HepG2 (cell line): ENCODE measurements at regions not wholly inside any gene's neighbourhood (a gene's known extent, or its start where the extent isn't known, plus 50 kb on each side); places are given as distances from the start of the nearest gene placed in this dataset.

Experiments used
- BORCS8-MEF2B ChIP-seq: sonication (generic); formaldehyde crosslinking; IDR thresholded peaks from 2 replicates; pipeline ENCODE4 v1.8.0; 2022; ENCODE audit warnings: mild to moderate bottlenecking, missing genetic modification reagents
- CREB1 ChIP-seq, 2 experiments: fragments of 450-650 bp in 1 of 2; IDR thresholded peaks; 2 replicates each; pipeline ENCODE4 v1.6.1; 2016 to 2017; ENCODE audit warnings: control low read depth in 1 of 2, mild to moderate bottlenecking in 1 of 2, missing compliant biosample characterization in 1 of 2, missing genetic modification characterization in 1 of 2
- FOXA3 ChIP-seq: IDR thresholded peaks from 2 replicates; pipeline ENCODE4 v1.6.1; 2016; ENCODE audit warnings: missing genetic modification reagents, missing compliant biosample characterization
- FOXO1 ChIP-seq: sonication (generic); formaldehyde crosslinking; IDR thresholded peaks from 2 replicates; pipeline ENCODE4 v1.4.0; 2020; ENCODE audit warnings: missing genetic modification reagents
- KDM6A ChIP-seq: IDR thresholded peaks from 2 replicates; pipeline ENCODE4 v1.6.1; 2016; ENCODE audit warnings: low read depth
- MXD4 ChIP-seq: IDR thresholded peaks from 2 replicates; pipeline ENCODE4 v1.6.1; 2016; ENCODE audit warnings: mild to moderate bottlenecking, missing biosample characterization, missing genetic modification reagents
- MZF1 ChIP-seq: sonication (generic); formaldehyde crosslinking; IDR thresholded peaks from 2 replicates; pipeline ENCODE4 v1.8.1; 2023; ENCODE audit warnings: mild to moderate bottlenecking, missing genetic modification reagents, borderline replicate concordance
- NBN ChIP-seq: fragments of 450-650 bp; conservative IDR thresholded peaks from 2 replicates; pipeline ENCODE4 v1.6.1; 2017
- NR2F6 ChIP-seq, 2 experiments: IDR thresholded peaks; 2 replicates each; pipeline ENCODE4 v1.6.1; 2016; ENCODE audit warnings: antibody characterized with exemption in 1 of 2, mild to moderate bottlenecking in 1 of 2
- PRMT3 ChIP-seq: sonication (generic); formaldehyde crosslinking; IDR thresholded peaks from 2 replicates; pipeline ENCODE4 v1.8.1; 2022; ENCODE audit warnings: low read depth, mild to moderate bottlenecking, moderate library complexity, missing genetic modification reagents, borderline replicate concordance
- RELA ChIP-seq: sonication (generic); formaldehyde crosslinking; IDR thresholded peaks from 2 replicates; pipeline ENCODE4 v1.4.0; 2020; ENCODE audit warnings: missing genetic modification reagents
- SCMH1 ChIP-seq: sonication (generic); formaldehyde crosslinking; IDR thresholded peaks from 2 replicates; pipeline ENCODE4 v1.9.0; 2021; ENCODE audit warnings: missing genetic modification reagents, mild to moderate bottlenecking, borderline replicate concordance
- SYNCRIP ChIP-seq: fragments of 200-400 bp; formaldehyde crosslinking; IDR thresholded peaks from 2 replicates; pipeline ENCODE4 v1.6.1; 2018; ENCODE audit warnings: mild to moderate bottlenecking, low read depth, low read length; ENCODE audit not compliant: insufficient read depth
- THYN1 ChIP-seq: sonication (generic); formaldehyde crosslinking; IDR thresholded peaks from 2 replicates; pipeline ENCODE4 v1.8.1; 2023; ENCODE audit warnings: low read depth, mild to moderate bottlenecking, moderate library complexity, missing genetic modification reagents, borderline replicate concordance
- ZNF17 ChIP-seq: sonication (generic); formaldehyde crosslinking; IDR thresholded peaks from 2 replicates; pipeline ENCODE4 v1.5.0; 2020; ENCODE audit warnings: mild to moderate bottlenecking, missing genetic modification reagents
- ZNF207 ChIP-seq: fragments of 450-650 bp; IDR thresholded peaks from 2 replicates; pipeline ENCODE4 v1.6.1; 2016; ENCODE audit warnings: antibody characterized with exemption, borderline replicate concordance
- ZNF24 ChIP-seq: fragments of 450-650 bp; IDR thresholded peaks from 2 replicates; pipeline ENCODE4 v1.6.1; 2017; ENCODE audit warnings: antibody characterized with exemption, mild to moderate bottlenecking
- ZNF790 ChIP-seq: sonication (generic); formaldehyde crosslinking; IDR thresholded peaks from 2 replicates; pipeline ENCODE4 v1.8.0; 2022; ENCODE audit warnings: missing genetic modification reagents, mild to moderate bottlenecking, borderline replicate concordance
- ZNF841 ChIP-seq: sonication (generic); formaldehyde crosslinking; IDR thresholded peaks from 2 replicates; pipeline ENCODE4 v1.8.1; 2023; ENCODE audit warnings: missing genetic modification reagents, borderline replicate concordance
- TF ChIP-seq, protein P1 (sequence below): IDR thresholded peaks from 2 replicates; pipeline ENCODE4 v1.6.1; 2016; ENCODE audit warnings: missing biosample characterization, missing genetic modification reagents, low read depth
- TF ChIP-seq, protein P2 (sequence below): sonication (generic); formaldehyde crosslinking; IDR thresholded peaks from 2 replicates; pipeline ENCODE4 v1.8.0; 2022; ENCODE audit warnings: missing genetic modification reagents, mild to moderate bottlenecking, inconsistent platforms, borderline replicate concordance
- TF ChIP-seq, protein P3 (sequence below): IDR thresholded peaks from 2 replicates; pipeline ENCODE4 v1.6.1; 2016; ENCODE audit warnings: mild to moderate bottlenecking, missing biosample characterization, missing genetic modification reagents
- TF ChIP-seq, protein P4 (sequence below): sonication (generic); formaldehyde crosslinking; IDR thresholded peaks from 2 replicates; pipeline ENCODE4 v1.8.0; 2022; ENCODE audit warnings: mild to moderate bottlenecking, missing genetic modification reagents, borderline replicate concordance
- TF ChIP-seq, protein P5 (sequence below): sonication (generic); formaldehyde crosslinking; IDR thresholded peaks from 2 replicates; pipeline ENCODE4 v1.4.0; 2020; ENCODE audit warnings: missing genetic modification reagents

DNA sequence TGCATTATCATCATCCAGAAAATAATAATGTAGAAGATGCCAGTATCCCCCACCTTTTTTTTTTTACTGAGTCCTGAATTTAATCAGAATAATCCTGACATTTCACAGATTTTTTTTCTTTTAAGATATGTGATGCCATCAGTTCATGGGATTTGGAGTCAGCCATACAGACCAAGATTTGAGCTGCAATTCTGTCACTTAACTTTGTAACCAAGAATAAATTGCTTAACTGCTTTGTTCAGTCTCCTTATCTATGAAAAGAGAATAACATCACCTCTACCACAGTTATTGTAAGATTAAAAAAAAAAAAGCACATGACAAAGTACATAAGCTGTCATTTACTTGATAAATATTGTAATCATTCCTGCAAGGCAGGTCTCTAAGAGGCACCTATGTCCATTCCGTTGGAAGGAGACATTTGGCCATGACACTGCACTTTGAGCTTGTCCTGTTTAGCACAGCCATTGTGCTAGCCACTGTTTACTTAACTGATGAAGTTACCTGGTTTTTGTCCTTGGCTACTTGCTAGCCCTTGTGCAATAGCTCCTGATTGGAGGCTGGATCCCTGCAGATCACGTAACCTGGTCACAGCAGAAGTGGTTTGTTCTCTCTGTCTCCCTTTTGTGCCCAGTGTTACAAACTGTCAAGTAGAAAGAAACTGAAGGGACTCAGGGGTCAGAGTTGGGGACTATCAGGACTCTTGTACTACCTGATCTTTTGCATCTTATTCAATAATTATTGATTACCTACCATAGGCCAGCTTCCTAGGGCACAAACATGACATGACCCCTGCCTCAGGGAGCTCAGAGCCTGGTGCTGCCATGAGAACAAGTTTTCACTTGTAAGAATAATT, 306.0 kb downstream of the WDR72 start (continued):
- no peak for TF ChIP-seq THYN1 (CRISPR knock-in tag)
- TF ChIP-seq ZNF841 (CRISPR knock-in tag) = no peak
- TF ChIP-seq ZNF207 = no peak
- peak; percentile 97 for TF ChIP-seq KDM6A (CRISPR knock-in tag)
- TF ChIP-seq, protein P1, sequence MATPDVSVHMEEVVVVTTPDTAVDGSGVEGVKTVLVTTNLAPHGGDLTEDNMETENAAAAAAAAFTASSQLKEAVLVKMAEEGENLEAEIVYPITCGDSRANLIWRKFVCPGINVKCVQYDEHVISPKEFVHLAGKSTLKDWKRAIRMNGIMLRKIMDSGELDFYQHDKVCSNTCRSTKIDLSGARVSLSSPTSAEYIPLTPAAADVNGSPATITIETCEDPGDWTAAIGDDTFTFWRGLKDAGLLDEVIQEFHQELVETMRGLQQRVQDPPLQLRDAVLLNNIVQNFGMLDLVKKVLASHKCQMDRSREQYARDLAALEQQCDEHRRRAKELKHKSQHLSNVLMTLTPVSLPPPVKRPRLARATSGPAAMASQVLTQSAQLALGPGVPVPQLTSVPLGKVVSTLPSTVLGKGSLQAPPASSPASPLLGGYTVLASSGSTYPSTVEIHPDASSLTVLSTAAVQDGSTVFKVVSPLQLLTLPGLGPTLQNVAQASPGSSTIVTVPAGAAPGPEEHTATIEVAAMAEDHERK (CRISPR knock-in tag) = 0 out of 2 replicates have a peak, but pooled peaks have one; percentile 13
- TF ChIP-seq, protein P2, sequence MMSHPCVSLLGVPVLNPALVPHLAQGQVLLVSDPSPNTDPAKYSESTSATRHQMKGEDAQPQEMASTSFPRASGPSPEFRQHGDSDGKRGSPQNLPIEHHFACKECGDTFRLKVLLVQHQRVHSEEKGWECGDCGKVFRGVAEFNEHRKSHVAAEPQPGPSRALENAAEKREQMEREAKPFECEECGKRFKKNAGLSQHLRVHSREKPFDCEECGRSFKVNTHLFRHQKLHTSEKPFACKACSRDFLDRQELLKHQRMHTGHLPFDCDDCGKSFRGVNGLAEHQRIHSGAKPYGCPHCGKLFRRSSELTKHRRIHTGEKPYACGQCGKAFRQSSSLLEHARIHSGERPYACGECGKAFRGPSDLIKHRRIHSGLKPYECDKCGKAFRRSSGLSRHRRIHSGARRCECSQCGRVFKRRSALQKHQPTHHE = no peak
- TF ChIP-seq ZNF24 = no peak
- TF ChIP-seq, protein P3, sequence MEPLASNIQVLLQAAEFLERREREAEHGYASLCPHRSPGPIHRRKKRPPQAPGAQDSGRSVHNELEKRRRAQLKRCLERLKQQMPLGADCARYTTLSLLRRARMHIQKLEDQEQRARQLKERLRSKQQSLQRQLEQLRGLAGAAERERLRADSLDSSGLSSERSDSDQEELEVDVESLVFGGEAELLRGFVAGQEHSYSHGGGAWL (CRISPR knock-in tag) = no peak
- peak; percentile 100 for TF ChIP-seq FOXO1
- peak; percentile 75; the same call in 1 of the 2 replicates for TF ChIP-seq ZNF790
- peak; percentile 66; the same call in 1 of the 2 replicates for TF ChIP-seq BORCS8-MEF2B
- peak; percentile 63 for TF ChIP-seq CREB1 (IDR thresholded peaks at IDR 0.05)
- TF ChIP-seq CREB1 (CRISPR knock-in tag; IDR thresholded peaks at IDR 0.05) = peak; percentile 88
- no peak for TF ChIP-seq PRMT3 (CRISPR knock-in tag)
- peak; percentile 100 for TF ChIP-seq FOXA3 (CRISPR knock-in tag)
- no peak for TF ChIP-seq ZNF17 (CRISPR knock-in tag)
- no peak for TF ChIP-seq MZF1
- TF ChIP-seq MXD4 = peak; percentile 83
- TF ChIP-seq, protein P4, sequence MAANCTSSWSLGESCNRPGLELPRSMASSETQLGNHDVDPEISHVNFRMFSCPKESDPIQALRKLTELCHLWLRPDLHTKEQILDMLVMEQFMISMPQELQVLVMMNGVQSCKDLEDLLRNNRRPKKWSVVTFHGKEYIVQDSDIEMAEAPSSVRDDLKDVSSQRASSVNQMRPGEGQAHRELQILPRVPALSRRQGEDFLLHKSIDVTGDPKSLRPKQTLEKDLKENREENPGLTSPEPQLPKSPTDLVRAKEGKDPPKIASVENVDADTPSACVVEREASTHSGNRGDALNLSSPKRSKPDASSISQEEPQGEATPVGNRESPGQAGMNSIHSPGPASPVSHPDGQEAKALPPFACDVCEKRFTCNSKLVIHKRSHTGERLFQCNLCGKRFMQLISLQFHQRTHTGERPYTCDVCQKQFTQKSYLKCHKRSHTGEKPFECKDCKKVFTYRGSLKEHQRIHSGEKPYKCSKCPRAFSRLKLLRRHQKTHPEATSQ = peak; percentile 92; the same call in 1 of the 2 replicates
- TF ChIP-seq NR2F6 (IDR thresholded peaks at IDR 0.05) = peak; percentile 94
- peak; percentile 97 for TF ChIP-seq NR2F6 (CRISPR knock-in tag; IDR thresholded peaks at IDR 0.05)
- no peak for TF ChIP-seq NBN
- TF ChIP-seq SCMH1 (CRISPR knock-in tag) = no peak
- TF ChIP-seq RELA = no peak
- TF ChIP-seq, protein P5, sequence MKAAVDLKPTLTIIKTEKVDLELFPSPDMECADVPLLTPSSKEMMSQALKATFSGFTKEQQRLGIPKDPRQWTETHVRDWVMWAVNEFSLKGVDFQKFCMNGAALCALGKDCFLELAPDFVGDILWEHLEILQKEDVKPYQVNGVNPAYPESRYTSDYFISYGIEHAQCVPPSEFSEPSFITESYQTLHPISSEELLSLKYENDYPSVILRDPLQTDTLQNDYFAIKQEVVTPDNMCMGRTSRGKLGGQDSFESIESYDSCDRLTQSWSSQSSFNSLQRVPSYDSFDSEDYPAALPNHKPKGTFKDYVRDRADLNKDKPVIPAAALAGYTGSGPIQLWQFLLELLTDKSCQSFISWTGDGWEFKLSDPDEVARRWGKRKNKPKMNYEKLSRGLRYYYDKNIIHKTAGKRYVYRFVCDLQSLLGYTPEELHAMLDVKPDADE = no peak
- TF ChIP-seq SYNCRIP = no peak
